GM18873 (cell line): ENCODE measurements at regions not wholly inside any gene's neighbourhood (a gene's known extent, or its start where the extent isn't known, plus 50 kb on each side); places are given as distances from the start of the nearest gene placed in this dataset.

ENCODE experiments used
- ATAC-seq: cut with Tn5 transposase; IDR thresholded peaks from one replicate; pipeline ENCODE4 v1.9.1; 2021; ENCODE audit warnings: mild to moderate bottlenecking, moderate library complexity, moderate number of reproducible peaks; ENCODE audit not compliant: unreplicated experiment, low FRiP score

DNA sequence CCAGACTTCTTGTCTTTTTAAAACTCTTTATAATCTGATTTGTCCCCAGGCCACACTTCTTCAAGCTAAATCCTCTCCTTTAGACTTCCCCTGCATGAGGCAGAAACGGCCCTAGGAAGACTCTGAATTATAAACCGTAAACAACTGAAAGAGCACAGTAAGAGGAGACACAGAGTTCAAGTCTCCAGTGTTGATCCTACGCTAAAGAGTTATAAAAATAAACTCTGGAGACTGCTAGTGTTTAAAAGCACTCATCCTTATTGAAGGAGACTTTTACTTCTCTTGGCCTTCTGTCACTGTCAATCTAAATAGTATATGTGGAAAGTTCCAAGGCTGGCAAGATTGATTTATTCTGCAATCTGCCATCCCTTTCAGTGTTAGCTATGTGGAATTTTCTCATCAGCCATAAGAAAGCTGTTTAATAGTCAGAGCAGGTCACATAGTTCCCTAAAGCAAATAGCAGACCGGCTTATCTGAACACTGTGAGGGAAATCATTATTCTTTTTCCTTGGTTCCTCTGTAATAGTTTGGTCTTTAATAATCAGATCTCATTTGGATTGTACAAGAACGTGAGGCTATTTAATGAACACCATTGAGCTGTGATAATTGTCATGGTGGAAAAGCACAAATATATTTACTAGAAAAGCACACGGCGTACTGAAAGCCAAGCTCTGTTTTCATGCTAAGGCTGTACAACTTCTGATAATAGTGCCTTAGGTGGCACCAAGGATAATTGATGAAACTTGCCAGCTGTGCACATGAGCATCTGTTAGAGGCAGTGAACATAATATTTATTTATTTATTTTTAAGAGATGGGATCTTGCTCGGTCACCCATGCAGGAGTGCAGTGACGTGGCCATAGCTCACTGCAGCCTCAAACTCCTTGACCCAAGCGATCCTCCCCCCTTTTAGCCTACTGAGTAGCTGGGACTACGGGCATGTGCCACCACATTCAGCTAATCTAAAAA lies 157.7 kb downstream of the CEP135 start:
- no peak for ATAC-seq

DNA sequence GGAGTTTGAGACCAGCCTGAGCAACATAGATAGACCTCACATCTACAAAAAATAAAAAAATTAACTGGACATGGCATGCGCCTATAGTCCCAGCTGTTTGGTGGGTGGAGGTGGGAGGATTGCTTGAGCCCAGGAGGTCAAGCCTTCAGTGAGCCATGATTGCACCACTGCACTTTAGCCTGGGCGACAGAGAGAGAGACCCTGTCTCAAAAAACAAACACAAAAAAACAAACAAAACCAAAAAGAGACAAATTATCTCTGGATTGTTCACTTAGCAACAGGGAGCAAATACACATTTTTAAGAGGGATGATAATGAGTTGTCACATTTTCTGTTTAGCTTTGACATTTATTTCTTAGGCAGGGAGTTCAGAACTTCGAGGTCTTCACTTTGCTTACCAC lies 155.4 kb downstream of the CEP135 start:
- ATAC-seq: no peak

DNA sequence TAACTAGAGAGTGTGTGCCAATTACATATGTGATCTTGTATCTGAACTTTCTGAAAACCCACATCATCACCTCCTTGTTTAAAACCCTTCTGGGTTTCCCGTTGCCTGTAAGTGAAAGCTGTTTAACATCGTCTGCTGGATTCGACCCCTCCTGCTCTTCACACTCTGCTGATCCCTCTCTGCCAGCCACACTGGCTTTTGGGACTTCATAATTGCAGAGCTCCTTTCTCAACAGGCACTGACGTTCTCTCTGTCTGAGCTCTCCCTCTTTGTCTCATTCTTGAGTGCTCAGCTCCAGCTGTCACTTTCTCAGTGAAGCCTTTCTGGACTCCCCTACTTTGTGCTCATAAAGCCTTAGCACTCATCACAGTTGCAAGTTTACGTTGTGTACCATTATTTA lies 153.9 kb downstream of the CEP135 start:
- no peak for ATAC-seq

DNA sequence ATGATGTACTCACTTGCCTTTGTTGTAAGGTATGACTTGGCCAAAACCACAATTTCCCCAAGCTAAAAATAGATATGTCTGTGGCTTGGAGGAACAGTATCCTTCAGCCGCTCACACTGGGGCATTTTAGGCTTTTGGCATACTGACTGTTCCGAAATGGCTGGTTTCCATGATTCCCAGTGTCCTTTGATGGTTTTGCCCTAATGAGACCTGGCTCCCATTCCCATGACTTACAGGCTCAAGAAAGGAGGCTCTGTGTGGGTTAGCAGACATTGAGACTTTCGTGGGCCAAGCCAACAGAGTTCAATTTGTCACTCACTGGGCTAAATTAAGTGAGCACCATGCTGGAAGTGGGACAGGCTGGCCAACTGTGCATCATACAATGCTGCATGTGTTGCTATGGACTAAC lies 150.6 kb downstream of the CEP135 start:
- no peak for ATAC-seq

DNA sequence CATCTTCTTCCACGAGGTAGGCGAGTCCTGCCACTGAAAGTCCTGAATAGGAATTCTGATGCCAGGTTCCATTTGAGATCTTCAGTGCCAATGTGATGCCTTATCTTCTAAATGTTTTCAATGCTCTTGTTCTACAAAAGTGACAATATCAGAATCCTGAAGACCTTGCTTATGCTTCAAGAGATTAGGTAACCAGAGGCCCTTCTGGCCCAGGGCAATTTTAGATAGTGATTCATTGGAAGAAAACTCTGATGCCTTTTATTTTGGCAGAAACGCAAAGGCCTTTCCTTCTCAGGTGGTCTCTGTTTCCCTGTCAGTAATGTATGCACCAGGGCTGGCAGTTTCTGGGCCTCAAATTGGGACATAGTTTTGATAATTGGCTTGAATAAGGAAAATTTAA lies 144.8 kb downstream of the CEP135 start:
- no peak for ATAC-seq

DNA sequence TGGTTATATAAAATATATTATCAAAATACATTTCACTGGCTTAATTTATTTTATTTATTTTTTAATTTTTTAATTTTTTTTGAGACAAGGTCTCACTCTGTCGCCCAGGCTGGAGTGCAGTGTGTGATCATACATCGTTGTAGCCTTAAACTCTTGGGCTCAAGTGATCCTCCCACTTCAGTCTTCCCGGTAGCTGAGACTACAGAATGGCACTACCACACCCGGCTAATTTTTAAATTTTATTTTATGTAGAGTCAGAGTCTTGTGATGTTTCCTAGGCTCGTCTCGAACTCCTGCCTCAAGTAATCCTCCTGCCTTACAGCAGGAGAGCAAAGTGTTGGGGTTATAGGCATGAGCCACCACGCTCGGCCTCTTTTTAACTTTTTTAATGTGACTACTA lies 143.8 kb downstream of the CEP135 start:
- ATAC-seq: no peak

DNA sequence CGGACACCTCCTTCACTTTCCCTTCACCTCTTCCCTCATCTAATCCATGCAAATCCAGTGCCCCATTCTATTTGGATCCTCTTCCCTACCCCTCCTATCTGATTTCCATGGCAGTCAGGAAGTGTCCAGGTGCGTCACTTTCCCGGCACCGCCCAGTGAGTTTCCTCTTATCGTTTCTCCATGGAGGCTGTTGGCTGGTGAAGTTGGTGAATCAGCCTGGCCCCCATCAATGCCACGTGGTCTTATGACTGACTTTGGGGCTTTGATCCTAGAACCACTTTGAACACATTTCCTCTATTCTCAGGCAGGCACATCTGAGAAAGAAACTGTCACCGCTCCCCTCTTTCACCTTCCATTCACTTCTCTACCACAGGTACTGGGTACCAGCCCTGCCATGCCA lies 137.8 kb downstream of the CEP135 start:
- ATAC-seq: no peak

DNA sequence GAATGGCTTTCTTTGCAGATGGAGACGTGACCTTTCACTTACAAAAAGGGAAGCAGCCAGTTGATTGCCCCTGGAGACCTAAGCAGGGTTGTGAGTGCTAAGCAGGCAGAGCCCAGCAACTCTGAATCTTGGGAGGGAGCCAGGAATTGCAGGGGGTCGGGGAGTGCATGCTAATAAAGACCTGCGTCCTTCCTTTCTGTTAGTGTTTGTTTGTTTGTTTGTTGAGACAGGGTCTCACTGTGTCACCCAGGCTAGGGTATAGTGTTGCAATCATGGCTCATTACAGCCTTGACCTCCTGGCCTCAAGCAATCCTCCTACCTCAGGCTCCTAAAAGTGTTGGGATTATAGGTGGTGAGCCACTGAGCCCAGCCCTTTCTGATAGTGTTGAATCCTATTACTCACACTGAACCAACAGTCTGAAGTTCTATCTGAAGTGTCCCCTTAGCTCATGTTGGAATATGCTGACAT lies 137.4 kb downstream of the CEP135 start:
- ATAC-seq: no peak

DNA sequence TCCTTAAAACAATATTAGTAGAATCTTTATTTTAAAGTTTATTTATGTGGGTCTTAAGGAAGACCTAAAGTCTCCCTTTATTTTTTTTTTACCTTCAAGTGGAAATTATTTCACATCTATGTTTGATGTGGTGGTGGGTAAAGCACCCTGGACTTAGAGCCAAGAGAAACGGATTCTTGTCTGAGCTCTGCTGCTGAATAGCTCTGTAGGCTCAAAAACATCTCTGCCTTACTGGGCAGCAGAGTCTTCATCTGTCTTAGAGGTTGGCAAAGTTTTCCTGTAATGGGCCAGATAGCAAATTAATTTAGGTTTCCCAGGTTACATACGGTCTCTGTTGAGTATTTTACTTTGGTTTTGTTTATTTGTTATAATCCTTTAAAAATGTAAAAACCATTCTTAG lies 136.5 kb downstream of the CEP135 start:
- ATAC-seq: no peak

DNA sequence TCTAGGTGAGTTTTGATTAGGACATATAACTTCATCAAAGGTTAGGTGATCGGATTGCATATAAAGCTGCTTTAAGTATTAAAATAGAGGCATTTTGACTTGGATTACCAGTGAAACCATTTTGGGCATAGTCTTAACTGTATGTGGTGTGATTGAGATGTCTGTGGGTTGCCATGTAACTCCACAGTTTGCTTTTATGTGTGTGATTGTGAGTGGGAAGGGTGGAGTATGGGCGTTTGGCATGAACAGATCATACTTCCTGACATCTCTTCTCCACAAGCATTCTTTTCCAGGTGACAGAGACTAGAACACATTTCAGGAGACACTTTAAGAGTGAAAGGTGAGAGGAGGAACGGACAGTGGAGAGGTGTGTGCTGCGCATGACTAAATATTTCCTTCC lies 136.1 kb downstream of the CEP135 start:
- ATAC-seq: no peak
